Transverse colon (tissue), 4 donors: ENCODE measurements at regions not wholly inside any gene's neighbourhood (a gene's known extent, or its start where the extent isn't known, plus 50 kb on each side); places are given as distances from the start of the nearest gene placed in this dataset.

Experiments
- POLR2AphosphoS5 ChIP-seq, 3 donors: sonication (generic); formaldehyde crosslinking; IDR thresholded peaks; one replicate each; pipeline ENCODE4 v1.6.1; 2016; ENCODE audit warnings: antibody characterized with exemption in 3 of 3
- TF ChIP-seq, protein P1 (sequence below), 5 experiments: fragments of 200-600 bp in 3 of 5; fragments of 450-650 bp in 2 of 5; sonication (generic) in 3 of 5; IDR thresholded peaks; 1 replicate in 2 of 5; 2 replicates in 3 of 5; pipeline ENCODE4 v1.5.1; 2016 to 2017; ENCODE audit warnings: antibody characterized with exemption in 5 of 5, inconsistent platforms in 3 of 5, mild to moderate bottlenecking in 2 of 5, moderate library complexity in 1 of 5

DNA sequence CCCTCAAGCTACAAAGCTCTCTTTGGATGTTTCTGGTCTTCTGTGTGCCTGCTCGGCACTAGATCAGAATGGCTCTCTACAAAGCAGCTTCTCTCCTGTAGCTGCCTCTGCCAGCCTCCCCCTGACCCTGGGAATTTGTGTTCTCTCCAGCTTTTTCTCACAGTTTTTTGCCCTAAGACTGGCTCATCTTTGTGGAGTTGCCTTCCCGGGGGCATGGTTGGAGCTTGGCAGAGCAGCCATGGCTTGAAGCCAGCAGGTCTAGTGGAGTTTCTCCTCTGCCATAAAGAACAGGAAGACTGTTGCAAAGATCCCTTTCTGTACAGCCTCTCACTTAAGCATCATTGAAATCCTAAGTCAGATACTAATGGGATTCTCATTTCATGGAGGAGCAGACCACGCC lies 163.3 kb upstream of the MAMLD1 start:
- TF ChIP-seq, protein P1, sequence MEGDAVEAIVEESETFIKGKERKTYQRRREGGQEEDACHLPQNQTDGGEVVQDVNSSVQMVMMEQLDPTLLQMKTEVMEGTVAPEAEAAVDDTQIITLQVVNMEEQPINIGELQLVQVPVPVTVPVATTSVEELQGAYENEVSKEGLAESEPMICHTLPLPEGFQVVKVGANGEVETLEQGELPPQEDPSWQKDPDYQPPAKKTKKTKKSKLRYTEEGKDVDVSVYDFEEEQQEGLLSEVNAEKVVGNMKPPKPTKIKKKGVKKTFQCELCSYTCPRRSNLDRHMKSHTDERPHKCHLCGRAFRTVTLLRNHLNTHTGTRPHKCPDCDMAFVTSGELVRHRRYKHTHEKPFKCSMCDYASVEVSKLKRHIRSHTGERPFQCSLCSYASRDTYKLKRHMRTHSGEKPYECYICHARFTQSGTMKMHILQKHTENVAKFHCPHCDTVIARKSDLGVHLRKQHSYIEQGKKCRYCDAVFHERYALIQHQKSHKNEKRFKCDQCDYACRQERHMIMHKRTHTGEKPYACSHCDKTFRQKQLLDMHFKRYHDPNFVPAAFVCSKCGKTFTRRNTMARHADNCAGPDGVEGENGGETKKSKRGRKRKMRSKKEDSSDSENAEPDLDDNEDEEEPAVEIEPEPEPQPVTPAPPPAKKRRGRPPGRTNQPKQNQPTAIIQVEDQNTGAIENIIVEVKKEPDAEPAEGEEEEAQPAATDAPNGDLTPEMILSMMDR (IDR thresholded peaks at IDR 0.05), result no peak
- no peak for TF ChIP-seq POLR2AphosphoS5 (IDR thresholded peaks at IDR 0.05)
